ENCODE measurements at regions not wholly inside any gene's neighbourhood (a gene's known extent, or its start where the extent isn't known, plus 50 kb on each side); places are given as distances from the start of the nearest gene placed in this dataset.

DNA sequence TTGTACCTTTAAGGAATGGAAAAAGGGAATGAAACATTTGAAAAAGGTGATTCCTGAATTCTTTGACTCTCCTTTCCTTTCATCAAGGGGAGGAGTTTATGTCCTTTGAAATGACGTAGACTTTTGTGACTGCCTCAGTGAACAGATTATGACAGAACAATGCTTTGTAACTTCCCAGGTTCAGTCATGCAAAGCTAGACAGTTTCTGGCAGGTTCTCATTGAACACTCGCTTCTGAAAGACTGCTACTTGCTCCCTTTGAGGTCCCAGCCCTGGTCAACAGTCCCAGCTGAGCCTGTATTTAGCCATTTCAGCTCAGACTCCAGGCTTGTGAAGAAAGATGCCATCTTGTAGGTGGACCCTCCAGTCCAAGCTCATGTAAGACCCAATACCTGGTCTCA is 1178.9 kb downstream of the BCL11B start:
- no peak for DNase-seq

DNA sequence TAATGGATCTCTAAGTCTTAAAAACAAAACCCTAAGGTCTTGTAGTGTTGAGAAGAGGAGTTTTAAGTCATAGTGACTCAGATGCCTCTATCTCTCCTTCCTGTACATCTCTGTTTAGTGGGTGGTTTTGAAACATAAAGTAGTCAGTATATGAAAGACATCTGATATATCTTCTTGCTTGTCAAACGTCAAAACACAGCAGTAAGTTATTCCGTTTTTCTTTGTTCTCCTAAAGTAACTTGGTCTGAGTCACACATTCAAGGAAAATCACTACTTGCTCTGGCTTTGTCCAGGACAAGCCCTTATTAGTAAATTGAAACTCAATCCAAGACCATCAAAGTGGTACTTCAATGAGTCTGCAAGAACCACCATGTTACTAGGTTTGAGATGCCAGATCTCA is 1172.5 kb downstream of the BCL11B start:
- no peak for DNase-seq

DNA sequence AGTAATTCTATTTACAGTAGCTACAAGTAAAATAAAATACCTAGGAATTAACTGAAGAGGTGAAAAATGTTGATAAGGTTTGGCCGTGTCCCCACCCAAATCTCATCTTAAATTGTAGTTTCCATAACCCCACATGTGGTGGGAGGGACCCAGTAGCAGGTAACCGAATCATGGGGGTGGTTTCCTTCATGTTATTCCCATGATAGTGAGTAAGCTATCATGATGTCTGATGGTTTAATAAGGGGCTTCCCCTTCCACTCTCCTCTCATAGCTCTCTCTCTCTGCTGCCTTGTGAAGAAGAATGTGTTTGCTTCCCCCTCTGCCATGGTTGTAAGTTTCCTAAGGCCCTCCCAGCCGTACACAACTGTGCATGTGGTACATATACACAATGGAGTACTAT is 1170.7 kb downstream of the BCL11B start:
- no peak for DNase-seq

DNA sequence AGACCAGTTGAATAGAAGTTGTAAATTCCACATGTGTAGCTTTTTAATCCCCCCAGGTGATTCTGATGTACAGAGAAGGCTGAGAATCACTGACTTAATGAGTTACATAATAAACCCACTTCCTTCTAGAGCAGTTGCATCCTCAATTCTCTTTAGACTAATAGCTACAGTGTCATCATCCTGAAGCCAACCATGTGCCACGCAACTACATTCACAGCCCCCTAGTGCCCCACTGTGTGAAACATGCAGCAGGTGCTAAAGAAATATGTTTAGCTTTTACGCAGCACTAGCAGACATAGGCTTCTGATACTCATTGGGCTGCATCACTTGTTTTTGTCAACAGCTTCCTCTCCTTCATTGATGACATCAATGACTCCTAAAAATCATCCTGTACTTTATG is 1168.3 kb downstream of the BCL11B start:
- no peak for DNase-seq

DNA sequence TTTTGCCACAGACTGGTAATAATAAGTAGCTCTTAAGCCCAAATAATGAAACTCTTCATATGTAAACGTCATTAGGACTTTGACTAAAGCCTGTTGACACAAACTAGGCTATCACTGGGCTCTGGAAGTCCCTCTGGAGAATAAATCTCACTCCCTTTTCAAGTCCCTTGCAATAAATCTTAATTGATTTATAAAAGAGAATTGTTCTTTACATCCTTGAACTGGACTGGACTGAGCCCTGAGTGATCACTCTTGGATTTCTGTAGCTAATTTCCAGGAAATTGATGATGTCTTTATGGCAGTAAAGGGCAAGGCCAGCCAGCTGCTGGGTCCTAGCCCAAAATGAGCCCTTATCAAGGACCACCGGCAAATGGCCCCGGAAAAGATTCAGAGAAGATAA is 1162.7 kb downstream of the BCL11B start:
- no peak for DNase-seq

DNA sequence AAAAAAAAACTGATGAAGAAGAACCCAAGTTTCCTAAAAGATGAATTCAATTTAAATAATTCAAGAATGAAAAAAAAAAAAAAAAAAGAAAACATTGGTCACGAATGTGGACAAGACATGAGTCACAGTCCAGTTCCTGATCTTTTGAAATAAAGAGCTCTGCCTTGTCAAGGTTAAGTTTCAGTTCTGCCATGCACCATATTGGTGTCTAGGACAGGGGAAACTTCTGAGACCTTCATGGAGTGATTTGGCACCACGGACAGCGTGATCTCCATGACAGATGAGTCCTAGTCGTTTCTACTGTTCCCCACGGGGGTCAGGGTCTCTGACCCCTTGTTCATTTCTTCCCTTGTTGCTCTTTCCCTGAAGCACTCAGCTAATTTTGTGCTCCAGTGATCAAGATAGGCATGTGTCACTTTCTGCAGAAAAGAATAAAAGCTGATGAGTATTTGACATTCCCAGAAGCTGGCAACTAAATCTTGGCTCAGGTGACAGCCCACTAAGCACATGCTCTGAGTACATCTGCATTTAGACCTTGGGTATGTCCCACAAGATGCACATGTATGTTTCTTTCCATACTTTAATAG is 1159.7 kb downstream of the BCL11B start:
- DNase-seq: no peak

DNA sequence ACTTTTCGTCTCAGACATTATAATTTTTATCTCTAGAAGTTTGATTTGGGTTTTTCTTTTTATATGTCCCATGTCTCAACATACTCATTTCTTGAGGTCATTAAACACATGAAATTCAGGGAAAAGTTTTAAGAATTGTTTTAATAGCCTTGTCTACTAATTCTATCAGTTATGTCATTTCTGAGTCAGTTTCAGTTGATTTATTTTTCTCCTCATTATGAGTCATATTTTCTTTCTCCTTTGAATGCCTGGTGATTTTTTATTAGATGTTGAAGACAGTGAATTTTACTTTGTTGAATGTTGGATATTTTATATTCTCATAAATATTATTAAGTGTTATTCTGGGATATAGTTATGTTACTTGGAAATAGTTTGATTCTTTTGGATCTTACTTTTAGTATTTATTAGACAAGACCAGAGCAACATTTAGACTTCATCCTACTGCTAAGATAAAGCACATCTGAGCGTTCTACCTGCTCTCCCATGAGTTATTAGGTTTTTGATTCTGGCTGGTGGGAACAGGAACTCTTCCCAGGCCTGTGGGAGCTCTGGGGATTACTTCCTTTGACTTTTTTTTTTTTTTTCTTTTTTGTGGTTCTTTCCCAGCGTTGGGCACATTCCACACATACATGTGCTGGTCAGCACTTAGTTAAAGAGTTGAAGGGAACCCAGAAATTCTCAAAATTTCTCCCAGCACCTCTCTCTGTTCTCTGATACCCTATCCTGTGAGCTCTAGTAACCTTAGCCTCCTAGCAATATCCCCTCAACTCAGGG is 1157.7 kb downstream of the BCL11B start:
- DNase-seq: no peak

DNA sequence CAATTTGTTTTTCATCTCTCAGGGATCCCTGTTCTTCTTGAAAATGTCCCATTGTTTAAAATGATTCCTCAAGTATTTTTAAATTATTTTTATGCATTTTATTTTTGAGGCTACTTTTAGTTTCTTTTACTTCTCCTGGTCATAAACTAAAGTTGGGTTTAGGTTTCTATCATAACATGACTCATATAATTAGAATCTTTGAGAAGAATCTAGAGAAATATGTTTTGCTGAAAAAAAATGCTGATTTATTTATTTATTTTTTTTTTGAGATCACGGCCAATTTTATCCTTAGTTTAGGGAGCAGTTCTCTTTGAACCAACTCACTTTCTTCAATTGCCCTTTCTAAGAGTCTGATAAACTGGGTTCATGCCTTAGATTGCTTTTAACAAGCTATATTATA is 1157.1 kb downstream of the BCL11B start:
- no peak for DNase-seq

DNA sequence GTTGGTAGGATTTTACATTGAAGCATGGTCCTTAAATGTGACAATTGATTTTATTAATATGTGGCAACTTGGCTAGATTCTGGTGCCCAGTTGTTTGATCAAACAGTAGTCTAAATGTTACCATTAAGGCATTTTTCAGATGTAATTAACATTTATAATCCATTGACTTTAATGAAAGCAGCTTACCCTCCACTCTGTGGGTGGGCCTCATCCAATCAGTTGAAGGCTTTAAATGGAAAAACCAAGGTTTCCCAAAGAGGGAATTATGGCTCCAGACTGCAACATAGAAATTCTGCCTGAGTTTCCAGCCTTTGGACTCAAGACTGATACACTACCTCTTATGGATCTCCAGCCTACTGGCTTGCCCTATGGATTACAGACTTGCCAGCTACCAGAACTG is 1153.2 kb downstream of the BCL11B start:
- DNase-seq: no peak

DNA sequence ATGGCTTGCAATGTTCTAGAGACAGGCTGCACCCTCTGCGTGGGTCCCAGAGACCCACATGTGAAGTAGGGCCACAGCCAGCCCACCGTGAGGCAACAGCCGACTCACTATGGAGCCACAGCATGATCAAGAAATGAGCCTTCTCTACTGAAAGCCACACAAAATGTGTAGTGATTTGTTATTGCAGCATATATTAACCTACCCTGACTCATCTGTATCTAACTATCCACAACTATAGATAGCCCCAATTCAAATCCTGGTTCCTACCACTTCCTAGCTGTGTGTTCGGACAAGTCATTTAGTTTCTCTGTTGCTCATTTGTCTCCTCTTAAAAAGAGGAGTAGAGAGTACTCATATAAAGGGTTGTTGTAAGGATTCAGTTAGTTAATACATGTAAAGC is 1152.3 kb downstream of the BCL11B start:
- no peak for DNase-seq

DNA sequence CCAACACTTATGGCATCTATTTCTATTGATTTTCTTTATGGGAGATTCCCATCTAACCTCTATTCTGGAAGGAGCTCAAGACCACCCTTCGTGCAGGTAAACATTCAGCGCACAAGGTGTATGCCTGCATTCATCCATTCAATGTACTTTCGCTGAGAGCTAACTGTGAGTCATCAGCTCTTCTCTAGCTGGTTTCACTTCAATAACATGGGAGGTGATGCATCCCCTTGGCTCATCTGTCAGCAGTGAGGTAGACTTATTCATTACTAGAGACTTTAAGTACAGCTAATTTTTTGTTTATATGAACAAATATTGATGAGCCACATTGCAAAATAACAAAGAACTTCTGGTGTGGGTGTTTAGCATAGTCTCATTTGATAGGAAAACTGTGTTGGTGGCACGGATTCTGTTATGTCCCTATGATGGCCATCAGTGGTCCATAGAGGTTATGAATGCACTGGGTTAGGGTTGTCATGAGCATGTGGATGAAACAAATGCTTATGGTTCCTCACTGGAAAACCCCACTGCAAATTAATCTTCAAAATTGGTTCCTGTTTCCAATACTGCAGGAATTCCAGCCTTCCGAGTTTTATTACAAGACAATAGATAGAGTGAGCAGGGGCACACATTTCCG is 1151.0 kb downstream of the BCL11B start:
- DNase-seq: no peak

DNA sequence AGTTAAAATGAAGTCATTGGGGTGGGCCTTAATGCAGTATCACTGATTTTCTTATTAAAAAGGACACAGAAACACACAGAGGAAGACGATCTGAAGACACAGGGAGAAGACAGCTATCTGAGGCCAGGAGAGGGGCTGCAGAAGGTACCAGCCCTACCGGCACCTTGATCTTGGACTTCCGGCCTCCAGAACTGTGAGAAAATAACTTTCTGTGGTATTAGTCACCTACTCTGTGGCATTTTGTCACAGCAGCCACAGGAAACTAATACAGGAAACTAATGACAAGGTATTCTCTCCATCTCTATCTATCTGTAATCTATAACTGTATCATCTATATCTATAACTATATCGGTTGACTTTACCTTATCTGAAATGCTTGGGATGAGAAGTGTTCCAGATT is 1149.5 kb downstream of the BCL11B start:
- DNase-seq: no peak

DNA sequence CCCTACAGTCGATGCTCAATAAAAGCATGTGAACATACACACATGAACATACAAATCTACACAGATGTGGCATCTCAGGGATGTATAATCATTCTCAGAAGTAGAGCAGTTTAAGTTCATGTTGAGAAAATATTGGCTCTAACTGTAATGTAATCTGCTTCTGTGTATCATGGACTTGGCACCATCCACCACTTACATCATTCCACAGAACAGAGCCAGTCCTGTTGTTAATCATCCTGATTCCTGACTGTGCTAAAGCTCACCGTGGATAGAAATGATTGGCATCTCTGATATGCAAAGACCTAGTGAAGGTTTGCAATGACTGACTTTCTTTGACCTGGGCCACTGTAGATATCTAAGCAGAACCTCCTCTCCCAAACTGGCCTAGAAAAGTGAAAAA is 1141.3 kb downstream of the BCL11B start:
- no peak for DNase-seq

DNA sequence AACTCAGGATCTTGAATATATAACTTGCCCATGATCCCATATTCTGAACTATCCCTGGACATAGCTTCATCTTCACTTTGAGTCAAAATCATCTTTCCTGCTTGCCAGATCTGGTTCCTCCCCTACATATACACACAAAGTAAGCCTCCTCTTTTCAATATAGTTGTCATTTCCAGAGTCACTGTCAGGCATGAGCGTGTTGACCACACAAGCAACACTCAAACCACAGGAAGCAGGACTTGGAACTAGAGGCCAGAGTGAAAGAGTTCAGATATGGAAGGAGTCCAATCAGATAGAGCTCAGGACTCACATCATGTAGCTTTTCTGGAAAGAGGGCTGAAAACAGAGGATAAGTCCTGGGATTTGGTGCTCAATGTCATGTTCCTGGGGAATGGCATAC is 1140.6 kb downstream of the BCL11B start:
- DNase-seq: no peak

DNA sequence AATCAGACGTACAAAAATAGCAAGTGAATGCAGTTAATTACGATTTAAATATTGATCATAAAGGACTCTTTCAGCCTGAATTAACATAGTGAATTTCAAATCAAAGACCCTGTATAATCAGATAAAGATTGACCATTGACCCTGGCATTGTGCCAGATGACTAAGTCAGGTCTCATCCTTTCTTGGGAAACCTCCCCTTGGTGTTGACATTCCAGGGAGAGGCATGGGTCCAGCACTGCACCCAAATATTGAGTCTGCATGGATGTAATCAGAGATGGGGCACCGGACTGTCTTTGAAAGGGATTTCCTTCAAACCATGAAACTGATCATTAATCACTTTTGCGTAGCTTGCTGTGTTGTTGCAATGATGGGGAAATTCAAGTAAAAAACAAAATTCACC is 1138.2 kb downstream of the BCL11B start:
- DNase-seq: no peak

DNA sequence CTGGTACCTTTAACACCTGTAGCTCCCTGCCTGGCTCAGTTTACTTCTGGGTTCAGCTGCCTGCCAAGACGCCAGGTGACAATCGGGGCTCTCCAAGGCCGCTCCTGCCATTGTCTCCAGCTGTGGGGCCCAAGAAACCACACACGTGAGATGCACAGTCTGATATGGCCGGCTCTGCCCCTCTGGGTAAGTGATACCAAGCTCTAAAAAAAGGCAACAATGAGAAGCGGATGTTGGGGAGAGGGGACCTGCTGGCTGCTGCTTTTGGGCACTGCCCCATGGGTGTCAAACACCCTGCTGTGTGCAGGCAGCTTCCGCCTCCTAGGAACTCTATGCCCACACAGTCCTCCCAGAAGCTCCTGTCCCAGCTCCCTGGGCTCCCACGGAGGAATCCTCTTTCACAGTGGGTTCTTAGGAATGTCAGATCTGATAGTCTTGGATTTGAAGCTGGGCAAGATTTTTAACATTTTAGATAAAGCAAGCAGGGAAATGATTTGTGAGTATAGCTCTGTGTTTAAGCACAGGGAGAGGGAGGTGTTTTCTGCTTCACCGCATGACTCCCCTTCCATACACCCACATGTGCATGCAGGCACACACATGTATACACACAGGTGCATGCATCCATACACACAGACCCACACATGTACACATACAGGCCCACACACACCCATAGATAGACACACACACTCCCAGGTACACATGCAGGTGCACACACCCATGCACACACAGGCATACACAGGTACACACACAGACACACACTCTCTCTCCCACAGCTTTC is 1135.8 kb downstream of the BCL11B start:
- DNase-seq: no peak

DNA sequence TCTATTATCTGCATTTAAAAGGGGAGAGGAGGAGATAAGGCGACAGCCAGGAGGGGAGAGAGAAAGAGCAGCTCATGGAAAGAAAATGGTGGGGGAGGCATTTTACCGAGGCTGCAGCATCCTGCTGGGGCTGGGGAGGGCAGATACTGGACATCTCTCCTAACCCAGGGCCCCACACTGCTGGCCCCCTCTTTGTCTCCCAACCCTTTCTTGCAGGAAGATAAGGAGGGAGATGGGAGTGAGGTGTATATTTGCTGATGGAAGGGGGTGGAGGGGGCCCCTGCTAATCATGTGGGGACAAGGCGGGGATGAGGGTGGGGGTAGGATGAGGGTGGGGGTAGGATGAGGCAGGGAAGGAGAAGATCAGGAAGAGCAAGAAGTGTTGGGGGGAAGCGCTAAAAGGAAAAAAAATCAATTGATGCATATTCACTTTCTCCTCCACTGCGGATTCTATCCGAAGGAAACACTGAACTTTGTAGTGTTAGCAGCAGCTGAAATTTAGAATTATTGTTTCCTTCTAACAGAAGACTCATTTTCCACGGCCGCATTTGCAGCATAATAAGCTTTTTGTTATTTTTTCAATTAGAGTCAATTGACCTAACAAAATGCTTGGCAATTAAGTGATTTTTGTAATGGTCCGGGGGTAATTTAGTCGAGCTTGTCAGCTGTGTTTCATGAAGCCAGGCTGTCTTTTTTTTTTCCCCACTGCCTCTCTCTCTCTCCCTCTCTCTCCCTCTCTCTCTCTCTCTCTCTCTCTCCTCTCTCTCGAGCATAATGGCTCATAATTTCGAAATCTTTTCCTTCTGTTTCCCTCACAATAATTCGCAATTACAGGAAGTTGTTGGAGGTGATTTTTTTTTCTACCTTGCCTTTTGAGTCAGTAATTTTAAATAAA is 1134.6 kb downstream of the BCL11B start:
- DNase-seq: no peak

DNA sequence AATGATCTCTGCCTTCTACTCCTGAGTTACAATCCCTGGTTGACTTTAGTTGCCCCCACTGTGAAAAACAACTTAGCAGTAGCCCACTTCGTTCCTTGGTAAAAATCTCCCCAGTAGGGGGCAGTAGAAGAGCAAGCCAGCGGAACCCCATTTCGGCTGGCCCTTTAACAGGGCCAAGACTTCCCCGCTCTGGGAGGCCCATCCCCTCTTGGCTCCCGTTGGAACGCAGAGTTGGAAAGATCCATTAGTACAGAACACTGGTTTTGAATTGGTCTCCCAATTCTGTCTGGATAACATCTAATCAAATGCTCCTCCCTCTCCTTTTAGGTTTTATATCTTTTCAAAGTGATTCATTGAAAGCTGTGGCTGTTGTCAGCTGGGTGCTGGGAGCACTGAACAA is 1133.3 kb downstream of the BCL11B start:
- DNase-seq: peak; percentile 66 to 69

DNA sequence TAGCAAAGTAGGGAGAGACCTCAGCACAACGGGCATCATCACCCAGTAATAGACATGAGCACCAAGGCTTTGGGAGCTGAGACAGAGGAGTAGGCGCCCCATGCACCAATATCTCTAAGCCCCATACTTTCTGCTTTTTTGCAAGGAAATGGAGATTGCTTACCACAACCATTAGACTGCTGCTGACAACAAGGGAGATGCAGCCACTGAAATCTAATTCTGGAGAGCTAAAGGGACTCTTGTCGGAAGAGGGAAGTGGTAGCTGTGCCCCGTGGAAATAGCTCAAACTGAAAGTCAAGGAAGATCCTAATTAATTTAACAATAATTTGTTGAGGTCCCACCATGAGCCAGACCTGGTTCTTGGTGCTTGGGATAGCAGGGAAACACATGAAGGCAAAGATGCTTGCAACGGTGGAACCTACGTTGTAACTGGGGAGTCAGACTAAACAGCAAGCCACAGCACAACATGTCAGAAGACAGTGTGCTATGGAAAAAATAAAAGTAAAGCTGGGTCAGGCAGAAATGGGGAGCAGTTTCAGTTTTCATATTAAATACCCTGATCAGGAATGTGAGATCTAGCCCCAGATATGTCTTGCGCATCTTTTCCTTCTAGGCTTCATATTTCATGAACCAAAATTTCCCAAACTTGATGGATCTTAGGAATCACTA is 1131.0 kb downstream of the BCL11B start:
- no peak for DNase-seq

DNA sequence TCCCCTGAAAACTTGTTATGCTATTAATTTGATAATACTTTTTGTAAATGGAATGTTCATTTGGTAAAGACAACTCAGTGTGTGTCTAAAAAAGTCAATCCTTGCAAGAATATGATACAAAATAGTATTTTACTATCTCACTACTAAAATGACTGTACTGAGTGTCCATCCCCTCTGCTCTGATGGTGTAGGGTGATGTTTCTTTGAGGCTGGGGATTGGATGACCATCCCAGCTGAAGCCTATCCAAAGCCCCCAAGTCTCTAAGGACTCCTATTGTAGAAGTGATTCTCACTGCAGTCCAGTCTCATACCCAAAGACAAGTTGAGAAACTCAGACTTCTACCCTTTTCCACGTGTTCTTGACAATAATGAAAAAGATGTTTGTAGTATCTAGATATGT is 1128.4 kb downstream of the BCL11B start:
- no peak for DNase-seq

DNA sequence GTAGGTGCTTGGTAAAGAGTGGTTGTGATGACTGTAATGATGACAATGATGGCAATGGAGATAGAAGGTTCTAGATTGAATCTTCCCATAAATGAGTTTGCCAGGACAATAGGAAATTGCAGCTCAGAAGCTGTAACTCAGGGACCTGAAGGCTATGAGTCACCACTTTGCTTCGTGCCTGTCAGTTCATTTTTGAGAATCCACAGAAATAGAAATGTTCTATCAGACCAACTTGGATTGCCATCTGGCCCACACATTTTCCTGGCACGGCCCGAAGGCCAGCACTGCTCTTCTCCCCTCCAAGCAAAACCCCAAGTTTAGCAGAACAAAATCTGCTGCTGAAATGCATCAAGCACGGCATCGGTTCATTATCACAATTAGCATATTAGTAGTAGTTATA is 1127.0 kb downstream of the BCL11B start:
- DNase-seq: no peak

DNA sequence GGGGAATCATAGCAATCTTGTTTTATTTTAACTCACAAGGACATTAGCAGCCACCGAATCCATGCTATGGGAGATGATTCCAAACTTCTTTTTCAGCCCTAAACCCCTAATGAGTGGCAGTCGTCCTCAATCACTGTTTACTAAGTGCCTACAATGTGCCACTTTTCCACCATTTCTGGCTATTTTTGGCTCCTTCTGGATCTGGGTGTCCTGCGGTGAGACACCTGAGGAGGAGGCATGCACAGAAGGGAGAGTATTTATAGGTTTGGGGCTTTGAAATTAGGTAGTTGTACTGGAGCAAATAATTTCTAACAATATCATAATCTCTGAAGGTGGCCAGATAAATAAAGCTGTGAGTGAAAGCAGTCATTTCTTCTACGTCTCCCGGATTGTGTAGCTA is 1125.6 kb downstream of the BCL11B start:
- no peak for DNase-seq
